HepG2 (cell line): ENCODE measurements at regions not wholly inside any gene's neighbourhood (a gene's known extent, or its start where the extent isn't known, plus 50 kb on each side); places are given as distances from the start of the nearest gene placed in this dataset.
"Not testable (repeated sequence)": the region's sequence is repeated elsewhere in the genome, so short reads cannot be mapped to it uniquely, and the experiment has no call there.

Source experiments
- ATAC-seq: fragments of 200-7000 bp; cut with Tn5 transposase; 3 replicates; pipeline ENCODE4 v1.9.1; 2020; ENCODE audit warnings: mild to moderate bottlenecking, moderate library complexity
- BruUV-seq: library from RNA; stranded (reverse); fragments of 400-500 nt; replicated peaks from 2 replicates; lab custom pipeline; 2021; lab: Mats Ljungman, UMichigan
- CTCF ChIA-PET: fragments of 300-600 bp; formaldehyde crosslinking; extraction: SDS; loops from one replicate; lab custom pipeline; 2021; ENCODE audit warnings: low total read pairs, inconsistent platforms, low intra/inter-chr PET ratio; lab: Yijun Ruan, JAX
- POLR2A ChIA-PET: fragments of 350-600 bp; sonication (Branson Sonifier 250); formaldehyde crosslinking; loops from one replicate; lab custom pipeline; 2020; ENCODE audit warnings: antibody characterized with exemption, inconsistent platforms; lab: Yijun Ruan, JAX
- DNase-seq: peaks from one replicate; pipeline ENCODE4 v3.0.0-alpha.2; 2015; ENCODE audit warnings: low spot score
- FAIRE-seq: peaks from 3 replicates; lab custom pipeline; 2011; peaks lifted over from hg19 to GRCh38; lab: Jason Lieb, UNC
- H2AFZ ChIP-seq: one replicate; pipeline ENCODE4 v1.6.1; 2011; ENCODE audit warnings: low read length, inconsistent platforms
- H3K27ac ChIP-seq: fragments of 300-600 bp; 3 replicates; pipeline ENCODE4 v1.8.0; 2011; ENCODE audit warnings: mixed run types, mild to moderate bottlenecking, mixed read lengths, low read length, inconsistent platforms; ENCODE audit not compliant: insufficient read depth; ENCODE audit errors: extremely low read length
- H3K27me3 ChIP-seq, 2 experiments: fragments of 200-600 bp in 1 of 2; 2 replicates in 1 of 2; 3 replicates in 1 of 2; pipeline versions ENCODE4 v1.6.0 to v1.8.0; 2011; ENCODE audit warnings: low read length in 2 of 2, mild to moderate bottlenecking in 2 of 2, moderate library complexity in 2 of 2, inconsistent platforms in 1 of 2; ENCODE audit not compliant: insufficient read depth in 2 of 2, control insufficient read depth in 1 of 2
- H3K36me3 ChIP-seq, 2 experiments: fragments of 200-600 bp in 1 of 2; replicated peaks in 1 of 2; 2 replicates in 1 of 2; 3 replicates in 1 of 2; pipeline versions ENCODE4 v1.5.1 to v1.8.0; 2011; ENCODE audit warnings: low read length in 2 of 2, inconsistent platforms in 1 of 2; ENCODE audit not compliant: insufficient read depth in 2 of 2, control insufficient read depth in 1 of 2
- H3K4me1 ChIP-seq: 2 replicates; pipeline ENCODE4 v1.5.1; 2012; ENCODE audit warnings: low read length, inconsistent platforms; ENCODE audit not compliant: insufficient read depth
- H3K4me2 ChIP-seq: 2 replicates; pipeline ENCODE4 v1.6.0; 2011; ENCODE audit warnings: low read depth, low read length, inconsistent platforms
- H3K4me3 ChIP-seq, 3 experiments: fragments of 200-600 bp in 1 of 3; sonication (generic), shearing (Covaris generic) in 1 of 3; replicated peaks in 1 of 3; 2 replicates each; pipeline ENCODE4 v1.5.1; 2011 to 2016; ENCODE audit warnings: low read length in 3 of 3, inconsistent platforms in 2 of 3, low read depth in 2 of 3, mild to moderate bottlenecking in 2 of 3, control low read depth in 1 of 3, mixed read lengths in 1 of 3; ENCODE audit not compliant: insufficient read depth in 1 of 3
- H3K79me2 ChIP-seq: one replicate; pipeline ENCODE4 v1.6.1; 2011; ENCODE audit warnings: low read length, inconsistent platforms; ENCODE audit not compliant: insufficient read depth
- H3K9ac ChIP-seq: 2 replicates; pipeline ENCODE4 v1.6.0; 2011; ENCODE audit warnings: mild to moderate bottlenecking, low read depth, low read length, inconsistent platforms; ENCODE audit not compliant: insufficient read depth
- H3K9me3 ChIP-seq: 2 replicates; pipeline ENCODE4 v1.5.1; 2012; ENCODE audit warnings: mild to moderate bottlenecking, low read length
- H4K20me1 ChIP-seq: 2 replicates; pipeline ENCODE4 v1.6.0; 2011; ENCODE audit warnings: inconsistent platforms, mild to moderate bottlenecking, low read length, moderate library complexity; ENCODE audit not compliant: insufficient read depth
- NFYB ChIP-seq: sonication (generic); formaldehyde crosslinking; IDR thresholded peaks from 2 replicates; pipeline ENCODE4 v1.4.0; 2020; ENCODE audit warnings: missing genetic modification reagents
- WGBS: methylation state at CpG from one replicate; pipeline ENCODE4 v1.1.6; 2017; ENCODE audit warnings: low lambda C conversion rate; 5-methylcytosine and 5-hydroxymethylcytosine counted together
- in situ Hi-C: cut with HindIII; loops from 2 replicates; pipeline ENCODE4 v1.10.0; 2017; ENCODE audit warnings: low pct_unique_long_range_greater_than_20kb; ENCODE audit not compliant: extremely low pct_ligation_motif_present
- intact Hi-C: fragments of 100-400 bp; cut with micrococcal nuclease; formaldehyde crosslinking; loops from one replicate; pipeline ENCODE4 v1.10.0; 2022; ENCODE audit not compliant: unreplicated experiment
- TF ChIP-seq, protein P1 (sequence below): sonication (generic); formaldehyde crosslinking; IDR thresholded peaks from 2 replicates; pipeline ENCODE4 v1.4.0; 2020; ENCODE audit warnings: missing genetic modification reagents
- TF ChIP-seq, protein P2 (sequence below): sonication (generic); formaldehyde crosslinking; IDR thresholded peaks from 2 replicates; pipeline ENCODE4 v1.4.0; 2020; ENCODE audit warnings: mild to moderate bottlenecking, missing genetic modification reagents, borderline replicate concordance

DNA sequence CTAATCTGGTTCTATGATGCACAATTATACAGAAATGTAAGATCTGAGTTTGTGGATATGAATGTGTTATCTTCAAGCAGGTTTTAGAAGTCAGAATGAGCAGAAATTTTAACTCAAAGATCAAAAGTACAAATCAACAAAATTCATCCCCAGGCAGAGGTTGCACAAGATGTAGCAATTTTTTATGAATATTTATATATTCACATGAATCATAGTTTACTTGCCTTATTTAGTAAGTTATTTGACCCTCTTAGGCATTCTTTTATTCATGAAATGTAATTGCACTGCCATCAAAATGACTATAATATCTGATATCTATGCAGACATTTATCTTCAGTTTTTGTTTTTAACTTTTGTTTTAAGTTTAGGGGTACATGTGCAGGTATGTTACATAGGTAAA is 103.1 kb upstream of the DAZL start (continued):
- TF ChIP-seq, protein P1, sequence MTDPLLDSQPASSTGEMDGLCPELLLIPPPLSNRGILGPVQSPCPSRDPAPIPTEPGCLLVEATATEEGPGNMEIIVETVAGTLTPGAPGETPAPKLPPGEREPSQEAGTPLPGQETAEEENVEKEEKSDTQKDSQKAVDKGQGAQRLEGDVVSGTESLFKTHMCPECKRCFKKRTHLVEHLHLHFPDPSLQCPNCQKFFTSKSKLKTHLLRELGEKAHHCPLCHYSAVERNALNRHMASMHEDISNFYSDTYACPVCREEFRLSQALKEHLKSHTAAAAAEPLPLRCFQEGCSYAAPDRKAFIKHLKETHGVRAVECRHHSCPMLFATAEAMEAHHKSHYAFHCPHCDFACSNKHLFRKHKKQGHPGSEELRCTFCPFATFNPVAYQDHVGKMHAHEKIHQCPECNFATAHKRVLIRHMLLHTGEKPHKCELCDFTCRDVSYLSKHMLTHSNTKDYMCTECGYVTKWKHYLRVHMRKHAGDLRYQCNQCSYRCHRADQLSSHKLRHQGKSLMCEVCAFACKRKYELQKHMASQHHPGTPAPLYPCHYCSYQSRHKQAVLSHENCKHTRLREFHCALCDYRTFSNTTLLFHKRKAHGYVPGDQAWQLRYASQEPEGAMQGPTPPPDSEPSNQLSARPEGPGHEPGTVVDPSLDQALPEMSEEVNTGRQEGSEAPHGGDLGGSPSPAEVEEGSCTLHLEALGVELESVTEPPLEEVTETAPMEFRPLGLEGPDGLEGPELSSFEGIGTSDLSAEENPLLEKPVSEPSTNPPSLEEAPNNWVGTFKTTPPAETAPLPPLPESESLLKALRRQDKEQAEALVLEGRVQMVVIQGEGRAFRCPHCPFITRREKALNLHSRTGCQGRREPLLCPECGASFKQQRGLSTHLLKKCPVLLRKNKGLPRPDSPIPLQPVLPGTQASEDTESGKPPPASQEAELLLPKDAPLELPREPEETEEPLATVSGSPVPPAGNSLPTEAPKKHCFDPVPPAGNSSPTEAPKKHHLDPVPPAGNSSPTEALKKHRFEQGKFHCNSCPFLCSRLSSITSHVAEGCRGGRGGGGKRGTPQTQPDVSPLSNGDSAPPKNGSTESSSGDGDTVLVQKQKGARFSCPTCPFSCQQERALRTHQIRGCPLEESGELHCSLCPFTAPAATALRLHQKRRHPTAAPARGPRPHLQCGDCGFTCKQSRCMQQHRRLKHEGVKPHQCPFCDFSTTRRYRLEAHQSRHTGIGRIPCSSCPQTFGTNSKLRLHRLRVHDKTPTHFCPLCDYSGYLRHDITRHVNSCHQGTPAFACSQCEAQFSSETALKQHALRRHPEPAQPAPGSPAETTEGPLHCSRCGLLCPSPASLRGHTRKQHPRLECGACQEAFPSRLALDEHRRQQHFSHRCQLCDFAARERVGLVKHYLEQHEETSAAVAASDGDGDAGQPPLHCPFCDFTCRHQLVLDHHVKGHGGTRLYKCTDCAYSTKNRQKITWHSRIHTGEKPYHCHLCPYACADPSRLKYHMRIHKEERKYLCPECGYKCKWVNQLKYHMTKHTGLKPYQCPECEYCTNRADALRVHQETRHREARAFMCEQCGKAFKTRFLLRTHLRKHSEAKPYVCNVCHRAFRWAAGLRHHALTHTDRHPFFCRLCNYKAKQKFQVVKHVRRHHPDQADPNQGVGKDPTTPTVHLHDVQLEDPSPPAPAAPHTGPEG (CRISPR knock-in tag): no peak
- TF ChIP-seq NFYB (CRISPR knock-in tag): no peak
- TF ChIP-seq, protein P2, sequence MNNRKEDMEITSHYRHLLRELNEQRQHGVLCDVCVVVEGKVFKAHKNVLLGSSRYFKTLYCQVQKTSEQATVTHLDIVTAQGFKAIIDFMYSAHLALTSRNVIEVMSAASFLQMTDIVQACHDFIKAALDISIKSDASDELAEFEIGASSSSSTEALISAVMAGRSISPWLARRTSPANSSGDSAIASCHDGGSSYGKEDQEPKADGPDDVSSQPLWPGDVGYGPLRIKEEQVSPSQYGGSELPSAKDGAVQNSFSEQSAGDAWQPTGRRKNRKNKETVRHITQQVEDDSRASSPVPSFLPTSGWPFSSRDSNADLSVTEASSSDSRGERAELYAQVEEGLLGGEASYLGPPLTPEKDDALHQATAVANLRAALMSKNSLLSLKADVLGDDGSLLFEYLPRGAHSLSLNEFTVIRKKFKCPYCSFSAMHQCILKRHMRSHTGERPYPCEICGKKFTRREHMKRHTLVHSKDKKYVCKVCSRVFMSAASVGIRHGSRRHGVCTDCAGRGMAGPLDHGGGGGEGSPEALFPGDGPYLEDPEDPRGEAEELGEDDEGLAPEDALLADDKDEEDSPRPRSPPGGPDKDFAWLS (CRISPR knock-in tag): no peak

DNA sequence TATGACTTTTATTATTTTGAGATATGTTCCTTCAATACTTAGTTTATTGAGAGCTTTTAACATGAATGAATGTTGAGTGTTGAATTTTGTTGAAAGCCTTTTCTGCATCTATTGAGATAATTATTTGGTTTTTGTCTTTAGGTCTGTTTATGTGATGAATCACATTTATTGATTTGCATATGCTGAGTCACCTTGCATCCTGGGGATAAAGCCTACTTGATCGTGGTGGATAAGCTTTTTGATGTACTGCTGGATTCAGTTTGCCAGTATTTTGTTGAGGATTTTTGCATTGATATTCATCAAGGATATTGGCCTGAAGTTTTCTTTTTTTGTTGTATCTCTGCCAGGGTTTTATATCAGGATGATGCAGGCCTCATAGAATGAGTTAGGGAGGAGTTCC is 106.5 kb upstream of the DAZL start:
- H3K27me3 ChIP-seq, DNase-seq, BruUV-seq, H3K4me3 ChIP-seq, H3K79me2 ChIP-seq, FAIRE-seq, H2AFZ ChIP-seq, CTCF ChIA-PET, intact Hi-C loops, H3K4me1 ChIP-seq, POLR2A ChIA-PET, in situ Hi-C loops, H3K36me3 ChIP-seq, H3K9me3 ChIP-seq, H3K9ac ChIP-seq, ATAC-seq, H3K4me2 ChIP-seq, H3K27ac ChIP-seq, H4K20me1 ChIP-seq: not testable (repeated sequence)
- 5% methylated on average over 1 of the region's 1 CpG for WGBS
